ENCODE measurements at regions not wholly inside any gene's neighbourhood (a gene's known extent, or its start where the extent isn't known, plus 50 kb on each side); places are given as distances from the start of the nearest gene placed in this dataset.

- Histone ChIP-seq H4K20me1 (replicated peaks in 1 of 2; ENCODE audit: control insufficient read depth in 1 of 2, insufficient read depth in 2 of 2, low read length in 2 of 2) (no peaks in the 10 kb centered on the region), H3K9me3 (ENCODE audit: insufficient read depth in 2 of 2, low read depth in 1 of 2, low read length in 1 of 2) (no peaks in the 10 kb centered on the region), H3K79me1 (ENCODE audit: low read depth, low read length) (no peaks in the 10 kb centered on the region), H3K27me3 (replicated peaks in 1 of 4; ENCODE audit: control insufficient read depth in 3 of 4, extremely low read depth in 1 of 4, insufficient read depth in 3 of 4, low read length in 3 of 4) (peaks cover 0 to 1% (median 0%) of the 10 kb centered on the region in 4 experiments; a peak in 1 of 7 replicates), H2AFZ (ENCODE audit: low read length) (no peak overlapping the region), H3K4ac (replicated peaks; ENCODE audit: insufficient read length, low read depth, low read length) (no peak overlapping the region), H3K56ac (replicated peaks; ENCODE audit: insufficient read length, low read depth, low read length) (no peak overlapping the region), H2BK20ac (ENCODE audit: low read length) (no peak overlapping the region), H3K23ac (ENCODE audit: insufficient read length) (no peak overlapping the region), H2BK15ac (ENCODE audit: low read length) (no peak overlapping the region), H2BK120ac (replicated peaks; ENCODE audit: low read depth, low read length) (no peak overlapping the region), H3K14ac (ENCODE audit: insufficient read length) (no peak overlapping the region), H2BK5ac (ENCODE audit: low read depth, low read length) (no peak overlapping the region), H3K27ac (ENCODE audit: low read depth, low read length) (no peak overlapping the region), H3K4me2 (ENCODE audit: insufficient read depth in 1 of 2, low read depth in 2 of 2, low read length in 2 of 2) (no peak overlapping the region), H2AK5ac (ENCODE audit: low read depth, low read length) (no peak overlapping the region), H3K18ac (ENCODE audit: extremely low read depth, low read length) (no peak overlapping the region), H4K8ac (ENCODE audit: extremely low read depth, insufficient read depth, low read length) (no peak overlapping the region; the same call in 1 of the 2 replicates), H4K5ac (ENCODE audit: insufficient read length, low read depth, low read length) (no peak overlapping the region), H4K91ac (replicated peaks; ENCODE audit: insufficient read length, low read length) (no peak overlapping the region), H3K4me1 (replicated peaks in 1 of 4; ENCODE audit: control insufficient read depth in 3 of 4, insufficient read depth in 4 of 4, low read length in 3 of 4) (no peaks in the 10 kb centered on the region), H3K36me3 (ENCODE audit: control insufficient read depth in 2 of 4, insufficient read depth in 4 of 4, low read length in 3 of 4) (no peaks in the 10 kb centered on the region), H3K79me2 (ENCODE audit: control insufficient read depth in 1 of 2, insufficient read depth in 2 of 2, low read length in 2 of 2) (no peaks in the 10 kb centered on the region), H3K4me3 (ENCODE audit: extremely low read depth in 1 of 4, insufficient read depth in 2 of 4, low read depth in 3 of 4, low read length in 4 of 4) (no peak overlapping the region), H3K23me2 (ENCODE audit: low read depth, low read length) (no peaks in the 10 kb centered on the region), H3K9ac (replicated peaks in 1 of 4; ENCODE audit: extremely low read depth in 1 of 4, low read depth in 3 of 4, low read length in 3 of 4) (no peak overlapping the region), H2BK12ac (ENCODE audit: low read depth, low read length) (no peak overlapping the region)
- TF ChIP-seq SUZ12 (IDR thresholded peaks at IDR 0.05; ENCODE audit: low read length), result no peak
- peak; percentile 21 to 55 (median 49); a peak in 3 of 4 replicates for TF ChIP-seq CTCF (IDR thresholded peaks at IDR 0.05; ENCODE audit: control extremely low read depth in 1 of 3, insufficient read depth in 1 of 3, low read depth in 1 of 3, low read length in 3 of 3)
- peak; percentile 12 to 25; a peak in 2 of 4 replicates for TF ChIP-seq RAD21 (IDR thresholded peaks at IDR 0.05 in 1 of 2, conservative IDR thresholded peaks at IDR 0.05 in 1 of 2; ENCODE audit: low read depth in 2 of 2, low read length in 2 of 2)
- ChIA-PET CTCF (ENCODE audit: partially characterized antibody) (interaction anchor here (0.6 to 3.7 kb wide), 24 partner anchors 10 to 1099 kb away, joined by 3 to 18 read pairs (median 4); no protein-coding TSS in a partner anchor), POLR2A (ENCODE audit: partially characterized antibody) (interaction anchor here (0.7 kb wide), 1 partner anchor 354 kb away, joined by 3 read pairs; no protein-coding TSS in a partner anchor)
- 85% methylated on average over 6 of the region's 6 CpGs; no CpG with 5 or more reads in 1 of the 2 experiments for WGBS, 2 experiments (ENCODE audit: extremely low coverage in 1 of 2, insufficient coverage in 1 of 2, insufficient read length in 1 of 2, insufficient replicate concordance in 2 of 2, low coverage in 1 of 2, low lambda C conversion rate in 2 of 2, missing lambda C conversion rate in 1 of 2)
- DNase-seq (ENCODE audit: low read depth in 1 of 2, low spot score in 2 of 2), result no peak
- no peak for FAIRE-seq
Observed at GRCh38 chr20:6184086-6184485, 61.3 kb upstream of the FERMT1 start.
